ENCODE measurements at regions not wholly inside any gene's neighbourhood (a gene's known extent, or its start where the extent isn't known, plus 50 kb on each side); places are given as distances from the start of the nearest gene placed in this dataset.
"Not testable (repeated sequence)": the region's sequence is repeated elsewhere in the genome, so short reads cannot be mapped to it uniquely, and the experiment has no call there.

DNA sequence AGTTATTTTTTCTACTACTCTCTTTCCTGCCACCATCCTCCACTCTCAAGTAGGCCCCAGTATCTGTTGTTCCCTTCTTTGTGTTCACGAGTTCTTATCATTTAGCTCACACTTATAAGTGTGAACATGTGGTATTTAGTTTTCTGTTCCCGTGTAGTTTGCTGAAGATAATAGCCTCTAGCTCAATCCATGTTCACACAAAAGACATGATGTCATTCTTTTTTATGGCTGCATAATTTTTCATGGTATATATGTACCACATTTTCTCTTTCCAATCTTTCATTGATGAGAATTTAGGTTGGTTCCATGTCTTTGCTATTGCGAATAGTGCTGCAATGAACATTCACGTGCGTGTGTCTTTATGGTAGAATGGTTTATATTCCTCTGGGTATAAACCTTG, 237.9 kb upstream of the FERMT1 start:
- no peak overlapping the region for H3K27ac ChIP-seq (ENCODE audit: low read depth, low read length)
- no peaks in the 10 kb centered on the region for H3K4me1 ChIP-seq (ENCODE audit: insufficient read depth, low read length)
- no peaks in the 10 kb centered on the region for H3K36me3 ChIP-seq (ENCODE audit: insufficient read depth, low read length)
- WGBS, result 99% methylated on average over 4 of the region's 5 CpGs
- H3K27me3 ChIP-seq (ENCODE audit: insufficient read depth, low read length), result no peaks in the 10 kb centered on the region
- no peak overlapping the region for H3K9ac ChIP-seq (ENCODE audit: low read depth, low read length)
- no peak overlapping the region for H3K4me3 ChIP-seq (ENCODE audit: low read length)
- H3K9me3 ChIP-seq (ENCODE audit: insufficient read depth, low read depth, low read length), result no peaks in the 10 kb centered on the region

DNA sequence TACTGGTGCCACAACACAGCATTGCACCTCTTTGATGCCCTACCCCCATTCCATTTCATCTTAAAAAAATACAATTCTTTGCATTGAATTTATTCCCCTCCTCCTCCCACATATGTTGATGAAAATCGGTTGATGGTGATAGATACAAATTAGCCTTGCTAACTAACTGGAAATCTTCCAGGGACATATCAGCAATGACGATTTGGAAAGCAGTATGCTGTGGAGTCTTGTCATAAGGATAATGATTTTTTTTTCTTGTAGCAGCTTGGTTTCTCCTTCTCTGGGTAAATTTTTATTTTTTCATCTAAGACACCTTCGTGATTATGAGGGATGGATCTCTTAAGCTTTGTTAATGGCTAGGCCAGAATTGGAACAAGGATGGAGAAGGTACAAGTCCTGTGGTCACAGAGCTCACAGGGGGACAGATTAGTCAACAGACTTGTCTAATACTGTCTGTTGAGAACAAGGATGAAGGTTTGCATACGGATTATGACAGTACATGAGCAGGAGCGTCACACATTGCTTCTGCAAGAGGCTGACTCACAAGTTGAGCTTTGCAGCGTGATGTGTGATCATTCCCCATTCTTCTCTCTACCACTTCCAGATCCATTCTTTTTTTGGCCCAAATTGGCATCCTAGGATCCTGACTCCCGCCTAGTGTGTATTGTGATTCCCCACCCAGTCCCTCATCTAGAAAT, 233.1 kb upstream of the FERMT1 start:
- Histone ChIP-seq H3K27me3 (ENCODE audit: insufficient read depth, low read length) (no peaks in the 10 kb centered on the region), H3K27ac (ENCODE audit: low read depth, low read length) (no peak overlapping the region), H3K9me3 (ENCODE audit: insufficient read depth, low read depth, low read length) (no peaks in the 10 kb centered on the region), H3K4me3 (ENCODE audit: low read length) (no peak overlapping the region), H3K4me1 (ENCODE audit: insufficient read depth, low read length) (no peaks in the 10 kb centered on the region), H3K9ac (ENCODE audit: low read depth, low read length) (no peak overlapping the region), H3K36me3 (ENCODE audit: insufficient read depth, low read length) (no peaks in the 10 kb centered on the region)
- WGBS, result 87% methylated on average over 7 of the region's 7 CpGs

DNA sequence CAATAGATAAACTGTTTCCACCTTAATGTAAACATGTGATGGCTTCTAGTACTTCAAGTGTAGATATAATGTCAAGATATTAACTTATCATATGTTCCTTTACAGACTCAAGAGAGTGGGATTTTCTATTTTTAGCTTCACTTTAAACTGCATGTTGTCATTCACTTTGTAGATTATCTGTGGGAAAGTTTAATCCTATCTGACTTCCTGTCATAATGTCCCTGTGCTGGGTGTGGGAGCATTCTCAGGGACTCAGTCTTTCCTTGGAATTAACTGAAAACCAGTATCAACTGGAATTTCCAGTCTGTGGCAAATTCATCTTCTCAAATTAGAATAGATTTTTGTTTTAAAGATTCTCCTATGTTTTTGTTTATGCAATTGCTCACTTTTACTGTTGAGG, 226.1 kb upstream of the FERMT1 start:
- no peak overlapping the region for H3K27ac ChIP-seq (ENCODE audit: low read depth, low read length)
- H3K9me3 ChIP-seq (ENCODE audit: insufficient read depth, low read depth, low read length), result no peaks in the 10 kb centered on the region
- H3K4me3 ChIP-seq (ENCODE audit: low read length), result no peak overlapping the region
- H3K4me1 ChIP-seq (ENCODE audit: insufficient read depth, low read length), result no peaks in the 10 kb centered on the region
- no peaks in the 10 kb centered on the region for H3K36me3 ChIP-seq (ENCODE audit: insufficient read depth, low read length)
- H3K27me3 ChIP-seq (ENCODE audit: insufficient read depth, low read length), result no peaks in the 10 kb centered on the region
- H3K9ac ChIP-seq (ENCODE audit: low read depth, low read length), result no peak overlapping the region

DNA sequence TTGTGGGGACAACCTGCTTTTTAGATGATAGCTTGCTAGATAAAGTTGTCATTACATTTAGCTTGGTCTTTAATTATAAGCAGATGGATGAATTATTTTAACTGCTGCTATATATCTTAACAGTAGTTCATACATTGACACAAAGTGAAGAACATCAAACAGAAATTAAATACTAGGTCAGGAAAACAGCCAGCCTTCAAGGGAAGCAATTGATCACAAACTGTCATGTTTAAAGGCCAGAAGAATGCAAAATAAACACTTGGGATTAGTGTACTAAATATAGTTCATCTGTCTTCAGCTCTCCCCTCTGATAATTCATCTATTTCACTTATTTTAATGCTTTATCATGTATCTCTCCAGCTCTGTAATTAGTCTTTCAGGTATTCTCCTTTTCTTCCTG, 225.1 kb upstream of the FERMT1 start:
- Histone ChIP-seq H3K9me3 (ENCODE audit: insufficient read depth, low read depth, low read length) (no peaks in the 10 kb centered on the region), H3K4me3 (ENCODE audit: low read length) (no peak overlapping the region), H3K9ac (ENCODE audit: low read depth, low read length) (no peak overlapping the region), H3K36me3 (ENCODE audit: insufficient read depth, low read length) (no peaks in the 10 kb centered on the region), H3K27me3 (ENCODE audit: insufficient read depth, low read length) (no peaks in the 10 kb centered on the region), H3K27ac (ENCODE audit: low read depth, low read length) (no peak overlapping the region), H3K4me1 (ENCODE audit: insufficient read depth, low read length) (no peaks in the 10 kb centered on the region)

DNA sequence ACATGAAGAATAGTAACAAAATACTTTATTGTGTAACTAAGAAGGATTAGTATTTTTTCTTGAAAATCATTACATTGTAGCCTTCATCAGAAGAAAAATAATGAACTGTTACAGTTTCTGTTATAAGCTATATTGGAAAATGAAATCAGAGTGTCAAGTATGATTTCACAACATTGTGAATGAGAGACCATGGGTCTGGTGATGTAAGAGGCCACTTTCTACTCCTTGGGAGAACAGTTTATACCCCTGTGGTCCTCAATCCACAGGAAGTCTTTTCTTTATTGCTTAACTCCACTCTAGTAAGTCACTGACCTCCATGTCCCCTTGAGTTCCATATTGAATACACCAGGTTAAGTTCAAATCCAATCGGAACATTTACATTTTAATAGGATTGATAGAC, 218.7 kb upstream of the FERMT1 start:
- no peak overlapping the region for H3K9ac ChIP-seq (ENCODE audit: low read depth, low read length)
- H3K27me3 ChIP-seq (ENCODE audit: insufficient read depth, low read length), result no peaks in the 10 kb centered on the region
- H3K36me3 ChIP-seq (ENCODE audit: insufficient read depth, low read length), result no peaks in the 10 kb centered on the region
- H3K9me3 ChIP-seq (ENCODE audit: insufficient read depth, low read depth, low read length), result no peaks in the 10 kb centered on the region
- 100% methylated on average over 1 of the region's 1 CpG for WGBS
- H3K4me3 ChIP-seq (ENCODE audit: low read length), result no peak overlapping the region
- no peaks in the 10 kb centered on the region for H3K4me1 ChIP-seq (ENCODE audit: insufficient read depth, low read length)
- H3K27ac ChIP-seq (ENCODE audit: low read depth, low read length), result no peak overlapping the region

DNA sequence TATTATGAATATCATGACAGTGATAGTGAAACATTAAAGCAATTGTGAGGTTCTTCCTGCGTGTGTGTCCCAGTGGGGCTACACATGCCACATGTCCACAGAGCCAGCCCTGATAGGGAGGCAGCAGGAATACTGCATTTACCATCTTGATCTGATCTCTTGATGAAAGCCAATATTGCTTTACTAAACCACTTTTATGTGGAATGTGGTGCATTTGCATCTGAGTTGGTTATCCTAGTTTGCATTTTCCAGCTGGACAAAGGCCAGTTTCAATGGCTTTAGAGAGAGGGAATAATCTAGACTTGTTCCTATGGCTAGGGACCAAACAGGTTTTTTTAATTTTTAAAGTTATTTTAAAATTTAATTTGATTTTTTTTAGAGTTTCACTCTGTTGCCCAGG, 216.3 kb upstream of the FERMT1 start:
- no peak overlapping the region for H3K4me3 ChIP-seq (ENCODE audit: low read length)
- no peaks in the 10 kb centered on the region for H3K4me1 ChIP-seq (ENCODE audit: insufficient read depth, low read length)
- H3K27me3 ChIP-seq (ENCODE audit: insufficient read depth, low read length), result no peaks in the 10 kb centered on the region
- no peaks in the 10 kb centered on the region for H3K36me3 ChIP-seq (ENCODE audit: insufficient read depth, low read length)
- H3K9me3 ChIP-seq (ENCODE audit: insufficient read depth, low read depth, low read length), result no peaks in the 10 kb centered on the region
- H3K9ac ChIP-seq (ENCODE audit: low read depth, low read length), result no peak overlapping the region
- no peak overlapping the region for H3K27ac ChIP-seq (ENCODE audit: low read depth, low read length)
- 89% methylated on average over 1 of the region's 1 CpG for WGBS

DNA sequence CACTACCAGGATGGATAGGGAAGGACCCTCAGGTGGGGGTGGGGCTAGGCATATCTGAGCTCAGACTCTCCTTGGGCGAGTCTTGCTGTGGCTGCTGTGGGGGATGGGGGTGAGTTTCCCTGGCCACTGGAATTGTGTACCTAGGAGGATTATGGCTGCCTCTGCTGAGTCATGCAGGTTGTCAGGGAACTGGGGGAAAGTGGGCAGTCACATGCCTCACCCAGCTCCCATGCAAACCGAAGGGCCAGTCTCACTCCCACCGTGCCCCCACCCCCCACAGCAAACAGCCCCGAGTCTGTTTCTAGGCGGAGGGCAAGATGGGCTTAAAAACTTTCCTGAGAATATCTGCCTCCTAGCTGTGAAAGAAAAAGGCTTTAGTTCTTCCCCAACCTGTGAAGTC, 210.3 kb upstream of the FERMT1 start:
- H3K27ac ChIP-seq (ENCODE audit: low read depth, low read length), result no peak overlapping the region
- H3K4me1 ChIP-seq (ENCODE audit: insufficient read depth, low read length), result no peaks in the 10 kb centered on the region
- H3K4me3 ChIP-seq (ENCODE audit: low read length), result no peak overlapping the region
- no peaks in the 10 kb centered on the region for H3K27me3 ChIP-seq (ENCODE audit: insufficient read depth, low read length)
- no peaks in the 10 kb centered on the region for H3K36me3 ChIP-seq (ENCODE audit: insufficient read depth, low read length)
- WGBS, result 90% methylated on average over 5 of the region's 5 CpGs
- no peak overlapping the region for H3K9ac ChIP-seq (ENCODE audit: low read depth, low read length)
- H3K9me3 ChIP-seq (ENCODE audit: insufficient read depth, low read depth, low read length), result no peaks in the 10 kb centered on the region

DNA sequence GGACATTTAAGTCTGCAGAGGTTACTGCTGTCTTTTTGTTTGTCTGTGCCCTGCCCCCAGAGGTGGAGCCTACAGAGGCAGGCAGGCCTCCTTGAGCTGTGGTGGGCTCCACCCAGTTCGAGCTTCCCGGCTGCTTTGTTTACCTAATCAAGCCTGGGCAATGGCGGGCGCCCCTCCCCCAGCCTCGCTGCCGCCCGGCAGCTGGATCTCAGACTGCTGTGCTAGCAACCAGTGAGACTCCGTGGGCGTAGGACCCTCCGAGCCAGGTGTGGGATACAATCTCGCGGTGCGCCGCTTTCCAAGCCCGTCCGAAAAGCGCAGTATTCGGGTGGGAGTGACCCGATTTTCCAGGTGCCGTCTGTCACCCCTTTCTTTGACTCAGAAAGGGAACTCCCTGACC, 198.4 kb upstream of the FERMT1 start:
- peak overlapping the region; percentile 50; the same call in 1 of the 2 replicates for H3K9ac ChIP-seq (ENCODE audit: low read depth, low read length)
- H3K4me3 ChIP-seq (ENCODE audit: low read length); H3K9me3 ChIP-seq (ENCODE audit: insufficient read depth, low read depth, low read length); H3K36me3 ChIP-seq (ENCODE audit: insufficient read depth, low read length); H3K4me1 ChIP-seq (ENCODE audit: insufficient read depth, low read length); H3K27ac ChIP-seq (ENCODE audit: low read depth, low read length); H3K27me3 ChIP-seq (ENCODE audit: insufficient read depth, low read length): not testable (repeated sequence)
- 43% methylated on average over 15 of the region's 20 CpGs for WGBS

DNA sequence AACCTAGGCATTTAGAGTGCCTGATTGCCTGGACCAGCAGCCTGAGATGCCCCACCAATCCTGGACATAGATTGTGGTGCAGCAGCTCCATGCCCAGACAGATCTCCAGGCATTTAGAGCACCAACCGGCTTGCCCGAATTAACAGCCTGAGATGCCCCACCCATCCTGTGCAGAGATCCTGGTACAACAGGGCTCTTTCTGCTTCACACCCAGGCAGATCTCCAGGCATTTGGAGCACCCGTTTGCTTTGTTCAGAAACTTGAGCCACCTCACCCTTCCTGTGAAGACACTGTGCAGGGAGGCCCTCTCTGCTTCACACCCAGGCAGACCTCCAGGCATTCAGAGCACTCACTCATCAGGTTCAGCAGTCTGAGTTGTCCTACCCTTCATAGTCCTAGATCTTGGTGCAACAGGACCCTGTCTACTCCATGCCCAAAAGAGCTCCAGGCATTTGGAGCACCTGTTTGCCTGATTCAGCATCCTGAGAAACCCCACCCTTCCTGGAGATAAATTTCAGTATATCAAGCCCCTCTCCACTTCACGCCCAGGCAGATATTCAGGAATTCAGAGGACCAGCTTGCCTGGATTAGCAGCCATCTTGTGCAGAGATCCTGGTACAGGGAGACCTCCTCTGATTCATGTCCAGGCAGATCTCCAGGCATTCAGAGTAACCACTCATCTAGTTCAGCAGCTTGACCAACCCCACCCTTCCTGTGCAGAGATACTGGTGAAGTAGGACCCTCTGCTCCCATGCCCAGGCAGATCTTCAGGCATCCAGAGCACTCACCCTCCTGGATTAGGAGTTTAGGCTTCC, 189.2 kb upstream of the FERMT1 start:
- H3K27me3 ChIP-seq (ENCODE audit: insufficient read depth, low read length), result no peaks in the 10 kb centered on the region
- peaks cover 18% of the 10 kb centered on the region for H3K9me3 ChIP-seq (ENCODE audit: insufficient read depth, low read depth, low read length)
- H3K36me3 ChIP-seq (ENCODE audit: insufficient read depth, low read length), result no peaks in the 10 kb centered on the region
- no peak overlapping the region for H3K4me3 ChIP-seq (ENCODE audit: low read length)
- 94% methylated on average over 4 of the region's 4 CpGs for WGBS
- H3K4me1 ChIP-seq (ENCODE audit: insufficient read depth, low read length), result no peaks in the 10 kb centered on the region
- no peak overlapping the region for H3K9ac ChIP-seq (ENCODE audit: low read depth, low read length)
- no peak overlapping the region for H3K27ac ChIP-seq (ENCODE audit: low read depth, low read length)

DNA sequence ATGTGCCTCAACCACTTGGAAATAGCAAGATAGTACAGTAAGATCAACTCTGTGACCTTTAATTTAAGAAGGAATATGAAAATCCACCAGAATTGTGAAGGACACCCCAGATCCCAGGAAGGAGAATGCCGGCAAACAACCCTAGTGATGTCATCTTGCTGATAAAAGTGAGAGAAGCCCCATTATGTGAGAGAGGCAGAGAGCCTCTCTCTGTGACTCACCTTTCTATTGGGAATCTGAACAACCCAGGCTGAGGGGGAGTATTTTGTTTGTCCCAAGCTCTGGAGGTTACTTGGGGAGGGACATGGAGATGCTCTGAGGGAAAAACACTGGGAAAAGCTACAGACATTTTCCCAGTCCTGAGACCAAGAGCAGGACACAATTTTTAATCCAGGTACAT, 188.3 kb upstream of the FERMT1 start:
- H3K36me3 ChIP-seq (ENCODE audit: insufficient read depth, low read length), result no peaks in the 10 kb centered on the region
- H3K4me1 ChIP-seq (ENCODE audit: insufficient read depth, low read length), result no peaks in the 10 kb centered on the region
- H3K9ac ChIP-seq (ENCODE audit: low read depth, low read length), result no peak overlapping the region
- no peak overlapping the region for H3K27ac ChIP-seq (ENCODE audit: low read depth, low read length)
- no peak overlapping the region for H3K4me3 ChIP-seq (ENCODE audit: low read length)
- H3K9me3 ChIP-seq (ENCODE audit: insufficient read depth, low read depth, low read length), result peaks cover 18% of the 10 kb centered on the region
- 90% methylated on average over 1 of the region's 1 CpG for WGBS
- no peaks in the 10 kb centered on the region for H3K27me3 ChIP-seq (ENCODE audit: insufficient read depth, low read length)

DNA sequence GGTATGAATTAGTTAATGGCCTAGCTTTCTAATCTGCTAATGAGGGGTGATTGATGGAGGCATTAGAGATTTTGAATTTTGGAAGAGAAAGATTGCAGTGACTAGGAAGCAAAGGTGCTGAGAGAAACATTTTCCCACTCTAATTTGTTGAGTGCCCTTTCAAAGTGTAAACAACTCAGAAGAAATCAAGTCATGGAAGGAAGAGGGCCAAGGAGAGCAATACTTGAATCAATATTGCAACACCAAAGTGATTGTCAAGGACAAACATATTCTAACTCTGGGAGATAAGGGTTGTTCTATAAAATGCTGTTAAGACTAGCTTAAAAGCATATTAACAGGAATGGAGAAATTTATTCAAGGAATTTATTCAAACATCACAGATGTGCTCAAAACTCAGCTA, 182.7 kb upstream of the FERMT1 start:
- H3K9me3 ChIP-seq (ENCODE audit: insufficient read depth, low read depth, low read length), result no peaks in the 10 kb centered on the region
- no peaks in the 10 kb centered on the region for H3K4me1 ChIP-seq (ENCODE audit: insufficient read depth, low read length)
- no peaks in the 10 kb centered on the region for H3K36me3 ChIP-seq (ENCODE audit: insufficient read depth, low read length)
- H3K9ac ChIP-seq (ENCODE audit: low read depth, low read length), result no peak overlapping the region
- no peaks in the 10 kb centered on the region for H3K27me3 ChIP-seq (ENCODE audit: insufficient read depth, low read length)
- no peak overlapping the region for H3K27ac ChIP-seq (ENCODE audit: low read depth, low read length)
- H3K4me3 ChIP-seq (ENCODE audit: low read length), result no peak overlapping the region
